Kidney (tissue), 13 donors: ENCODE measurements at regions not wholly inside any gene's neighbourhood (a gene's known extent, or its start where the extent isn't known, plus 50 kb on each side); places are given as distances from the start of the nearest gene placed in this dataset.

Experiments
- DNase-seq, 5 donors: peaks; one replicate each; pipeline ENCODE4 v3.0.0-alpha.2; 2013 to 2020
- FAIRE-seq: peaks from 2 replicates; lab custom pipeline; 2012; peaks lifted over from hg19 to GRCh38; lab: Jason Lieb, UNC
- H3K27ac ChIP-seq, 2 donors: one replicate each; pipeline ENCODE4 v1.7.0; 2013; ENCODE audit warnings: low read depth in 2 of 2, low read length in 2 of 2, inconsistent platforms in 1 of 2
- H3K27me3 ChIP-seq: one replicate; pipeline ENCODE4 v1.7.1; 2013; ENCODE audit warnings: low read length, inconsistent platforms; ENCODE audit not compliant: control insufficient read depth, insufficient read depth
- H3K36me3 ChIP-seq, 3 donors: one replicate each; pipeline versions ENCODE4 v1.7.0 to v1.7.1; 2013; ENCODE audit warnings: low read length in 3 of 3, control low read depth in 1 of 3, inconsistent platforms in 1 of 3; ENCODE audit not compliant: insufficient read depth in 3 of 3, control insufficient read depth in 2 of 3
- H3K4me1 ChIP-seq, 3 donors: one replicate each; pipeline versions ENCODE4 v1.7.0 to v1.7.1; 2013; ENCODE audit warnings: low read length in 3 of 3, inconsistent platforms in 1 of 3, low read depth in 1 of 3; ENCODE audit not compliant: control insufficient read depth in 2 of 3, insufficient read depth in 2 of 3
- H3K4me3 ChIP-seq, 3 donors: one replicate each; pipeline versions ENCODE4 v1.7.0 to v1.8.1; 2013; ENCODE audit warnings: low read length in 3 of 3, control low read depth in 1 of 3, inconsistent platforms in 1 of 3
- H3K9ac ChIP-seq, 3 donors: one replicate each; pipeline versions ENCODE4 v1.7.0 to v1.7.1; 2013; ENCODE audit warnings: low read length in 3 of 3, control low read depth in 1 of 3, inconsistent platforms in 1 of 3
- H3K9me3 ChIP-seq, 3 donors: one replicate each; pipeline versions ENCODE4 v1.7.0 to v1.7.1; 2013; ENCODE audit warnings: low read length in 3 of 3, control low read depth in 1 of 3, inconsistent platforms in 1 of 3; ENCODE audit not compliant: control insufficient read depth in 2 of 3, insufficient read depth in 1 of 3
- CTCF ChIP-seq: IDR thresholded peaks from 3 replicates; pipeline ENCODE4 v1.5.1; 2012; ENCODE audit warnings: mild to moderate bottlenecking, moderate library complexity, borderline replicate concordance; ENCODE audit not compliant: insufficient read depth; ENCODE audit errors: extremely low read depth
- intact Hi-C: fragments of 100-400 bp; cut with DNase I; formaldehyde crosslinking; loops from one replicate; pipeline ENCODE4 v1.11.1; 2022
- donor health status: control.
- donor health status: control.
- donor health status: control.
- donor health status: control.
- donor health status: control.
- donor health status: DM: yes; HTN: yes; CAD: no.
- donor health status: Normal renal cell carcinoma (clear cell type).

- intact Hi-C loops = no loop called here
- DNase-seq (peak in 2 of 5 donors; percentile 7 to 10), FAIRE-seq (no peak)
- Histone ChIP-seq H3K4me3 (no peak overlapping the region), H3K9ac (no peak overlapping the region), H3K9me3 (no peaks in the 10 kb centered on the region), H3K4me1 (no peaks in the 10 kb centered on the region), H3K27me3 (no peaks in the 10 kb centered on the region), H3K36me3 (no peaks in the 10 kb centered on the region), H3K27ac (no peak overlapping the region)
- TF ChIP-seq CTCF = no peak
Observed at GRCh38 chr4:112860830-112861690, 188.4 kb upstream of the ANK2 start.

- no peak for FAIRE-seq
- DNase-seq = peak in 1 of 5 donors; percentile 25
- Histone ChIP-seq H3K4me1 (no peaks in the 10 kb centered on the region), H3K27me3 (no peaks in the 10 kb centered on the region), H3K4me3 (no peak overlapping the region), H3K9ac (no peak overlapping the region), H3K27ac (no peak overlapping the region), H3K9me3 (no peaks in the 10 kb centered on the region), H3K36me3 (no peaks in the 10 kb centered on the region)
- intact Hi-C loops = no loop called here
- no peak for TF ChIP-seq CTCF
Observed at GRCh38 chr4:112861691-112862674, 187.5 kb upstream of the ANK2 start.

GRCh38 chr4:112865443-112865842, 184.0 kb upstream of the ANK2 start:
- no peaks in the 10 kb centered on the region for H3K4me1 ChIP-seq
- DNase-seq = no peak
- no peaks in the 10 kb centered on the region for H3K27me3 ChIP-seq
- intact Hi-C loops = no loop called here
- no peak overlapping the region for H3K4me3 ChIP-seq
- no peak for FAIRE-seq
- no peak overlapping the region for H3K27ac ChIP-seq
- H3K9me3 ChIP-seq = no peaks in the 10 kb centered on the region
- no peak overlapping the region for H3K9ac ChIP-seq
- H3K36me3 ChIP-seq = no peaks in the 10 kb centered on the region
- no peak for TF ChIP-seq CTCF
